ENCODE measurements at regions not wholly inside any gene's neighbourhood (a gene's known extent, or its start where the extent isn't known, plus 50 kb on each side); places are given as distances from the start of the nearest gene placed in this dataset.

GRCh38 chr12:114500775-114501473 is 95.0 kb upstream of the TBX5 start:
- no peak overlapping the region for H2AFZ ChIP-seq (ENCODE audit: low read depth, low read length)
- H3K9me2 ChIP-seq (ENCODE audit: insufficient read depth, low read length): no peaks in the 10 kb centered on the region
- no peaks in the 10 kb centered on the region for H3F3A ChIP-seq (ENCODE audit: insufficient read depth, low read length, poor library complexity, severe bottlenecking)
- no peaks in the 10 kb centered on the region for H3K9me3 ChIP-seq (ENCODE audit: low read length)
- H3K36me3 ChIP-seq (ENCODE audit: insufficient read depth, low read length): no peaks in the 10 kb centered on the region
- no peak overlapping the region for H3K4me3 ChIP-seq (ENCODE audit: low read length)
- H3K27ac ChIP-seq (ENCODE audit: low read length): no peak overlapping the region
- H3K79me2 ChIP-seq (replicated peaks; ENCODE audit: insufficient read depth, low read length): no peaks in the 10 kb centered on the region
- H3K9ac ChIP-seq (ENCODE audit: low read length): no peak overlapping the region
- TF ChIP-seq SMC3 (conservative IDR thresholded peaks at IDR 0.05; ENCODE audit: poor library complexity): no peak
- TF ChIP-seq CTCF (IDR thresholded peaks at IDR 0.05; ENCODE audit: poor library complexity, severe bottlenecking): no peak
- no peak for TF ChIP-seq MXI1 (conservative IDR thresholded peaks at IDR 0.05; ENCODE audit: poor library complexity, severe bottlenecking)
- no peak for TF ChIP-seq RAD21 (conservative IDR thresholded peaks at IDR 0.05)
- TF ChIP-seq, protein P1, sequence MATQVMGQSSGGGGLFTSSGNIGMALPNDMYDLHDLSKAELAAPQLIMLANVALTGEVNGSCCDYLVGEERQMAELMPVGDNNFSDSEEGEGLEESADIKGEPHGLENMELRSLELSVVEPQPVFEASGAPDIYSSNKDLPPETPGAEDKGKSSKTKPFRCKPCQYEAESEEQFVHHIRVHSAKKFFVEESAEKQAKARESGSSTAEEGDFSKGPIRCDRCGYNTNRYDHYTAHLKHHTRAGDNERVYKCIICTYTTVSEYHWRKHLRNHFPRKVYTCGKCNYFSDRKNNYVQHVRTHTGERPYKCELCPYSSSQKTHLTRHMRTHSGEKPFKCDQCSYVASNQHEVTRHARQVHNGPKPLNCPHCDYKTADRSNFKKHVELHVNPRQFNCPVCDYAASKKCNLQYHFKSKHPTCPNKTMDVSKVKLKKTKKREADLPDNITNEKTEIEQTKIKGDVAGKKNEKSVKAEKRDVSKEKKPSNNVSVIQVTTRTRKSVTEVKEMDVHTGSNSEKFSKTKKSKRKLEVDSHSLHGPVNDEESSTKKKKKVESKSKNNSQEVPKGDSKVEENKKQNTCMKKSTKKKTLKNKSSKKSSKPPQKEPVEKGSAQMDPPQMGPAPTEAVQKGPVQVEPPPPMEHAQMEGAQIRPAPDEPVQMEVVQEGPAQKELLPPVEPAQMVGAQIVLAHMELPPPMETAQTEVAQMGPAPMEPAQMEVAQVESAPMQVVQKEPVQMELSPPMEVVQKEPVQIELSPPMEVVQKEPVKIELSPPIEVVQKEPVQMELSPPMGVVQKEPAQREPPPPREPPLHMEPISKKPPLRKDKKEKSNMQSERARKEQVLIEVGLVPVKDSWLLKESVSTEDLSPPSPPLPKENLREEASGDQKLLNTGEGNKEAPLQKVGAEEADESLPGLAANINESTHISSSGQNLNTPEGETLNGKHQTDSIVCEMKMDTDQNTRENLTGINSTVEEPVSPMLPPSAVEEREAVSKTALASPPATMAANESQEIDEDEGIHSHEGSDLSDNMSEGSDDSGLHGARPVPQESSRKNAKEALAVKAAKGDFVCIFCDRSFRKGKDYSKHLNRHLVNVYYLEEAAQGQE (IDR thresholded peaks at IDR 0.05; ENCODE audit: borderline replicate concordance): no peak
- no peak for TF ChIP-seq EZH2 (IDR thresholded peaks at IDR 0.05; ENCODE audit: borderline replicate concordance, insufficient read depth, low read length, poor library complexity, severe bottlenecking)
- TF ChIP-seq EP300 (conservative IDR thresholded peaks at IDR 0.05; ENCODE audit: poor library complexity, severe bottlenecking): no peak
- TF ChIP-seq TAF1 (IDR thresholded peaks at IDR 0.05; ENCODE audit: low read depth): no peak
- no peak for TF ChIP-seq POLR2AphosphoS5 (IDR thresholded peaks at IDR 0.05)
- H3K27me3 ChIP-seq (ENCODE audit: insufficient read depth, low read depth, low read length): peaks cover 34% of the 10 kb centered on the region
- no peak overlapping the region for H3K4me2 ChIP-seq (ENCODE audit: low read length)
- no peaks in the 10 kb centered on the region for H4K20me1 ChIP-seq (ENCODE audit: insufficient read depth)

GRCh38 chr12:114500131-114500530 is 94.2 kb upstream of the TBX5 start:
- H3K79me2 ChIP-seq (replicated peaks; ENCODE audit: insufficient read depth, low read length): no peaks in the 10 kb centered on the region
- no peak overlapping the region for H3K4me3 ChIP-seq (ENCODE audit: low read length)
- H3K9ac ChIP-seq (ENCODE audit: low read length): no peak overlapping the region
- TF ChIP-seq, protein P1 (IDR thresholded peaks at IDR 0.05; ENCODE audit: borderline replicate concordance): no peak
- TF ChIP-seq EZH2 (IDR thresholded peaks at IDR 0.05; ENCODE audit: borderline replicate concordance, insufficient read depth, low read length, poor library complexity, severe bottlenecking) (no peak), TAF1 (IDR thresholded peaks at IDR 0.05; ENCODE audit: low read depth) (no peak), EP300 (conservative IDR thresholded peaks at IDR 0.05; ENCODE audit: poor library complexity, severe bottlenecking) (no peak), CTCF (IDR thresholded peaks at IDR 0.05; ENCODE audit: poor library complexity, severe bottlenecking) (no peak), RAD21 (conservative IDR thresholded peaks at IDR 0.05) (no peak), SMC3 (conservative IDR thresholded peaks at IDR 0.05; ENCODE audit: poor library complexity) (no peak), MXI1 (conservative IDR thresholded peaks at IDR 0.05; ENCODE audit: poor library complexity, severe bottlenecking) (no peak), POLR2AphosphoS5 (IDR thresholded peaks at IDR 0.05) (no peak)
- no peak overlapping the region for H2AFZ ChIP-seq (ENCODE audit: low read depth, low read length)
- no peak overlapping the region for H3K27ac ChIP-seq (ENCODE audit: low read length)
- H3K9me2 ChIP-seq (ENCODE audit: insufficient read depth, low read length): no peaks in the 10 kb centered on the region
- H3K4me2 ChIP-seq (ENCODE audit: low read length): no peak overlapping the region
- H3K9me3 ChIP-seq (ENCODE audit: low read length): no peaks in the 10 kb centered on the region
- no peaks in the 10 kb centered on the region for H4K20me1 ChIP-seq (ENCODE audit: insufficient read depth)
- H3K27me3 ChIP-seq (ENCODE audit: insufficient read depth, low read depth, low read length): peaks cover 34% of the 10 kb centered on the region
- no peaks in the 10 kb centered on the region for H3F3A ChIP-seq (ENCODE audit: insufficient read depth, low read length, poor library complexity, severe bottlenecking)
- no peaks in the 10 kb centered on the region for H3K36me3 ChIP-seq (ENCODE audit: insufficient read depth, low read length)
